Loucy (cell line): ENCODE measurements at regions not wholly inside any gene's neighbourhood (a gene's known extent, or its start where the extent isn't known, plus 50 kb on each side); places are given as distances from the start of the nearest gene placed in this dataset.

ENCODE experiments used
- EZH2phosphoT487 ChIP-seq: fragments of 200-600 bp; IDR thresholded peaks from 2 replicates; pipeline ENCODE4 v1.6.1; 2018; ENCODE audit warnings: antibody characterized with exemption, mild to moderate bottlenecking, moderate library complexity, borderline replicate concordance
- TF ChIP-seq, protein P1 (sequence below): fragments of 200-600 bp; sonication (generic); conservative IDR thresholded peaks from 2 replicates; pipeline ENCODE4 v1.5.1; 2014; ENCODE audit warnings: mild to moderate bottlenecking, antibody characterized with exemption, low read length

DNA sequence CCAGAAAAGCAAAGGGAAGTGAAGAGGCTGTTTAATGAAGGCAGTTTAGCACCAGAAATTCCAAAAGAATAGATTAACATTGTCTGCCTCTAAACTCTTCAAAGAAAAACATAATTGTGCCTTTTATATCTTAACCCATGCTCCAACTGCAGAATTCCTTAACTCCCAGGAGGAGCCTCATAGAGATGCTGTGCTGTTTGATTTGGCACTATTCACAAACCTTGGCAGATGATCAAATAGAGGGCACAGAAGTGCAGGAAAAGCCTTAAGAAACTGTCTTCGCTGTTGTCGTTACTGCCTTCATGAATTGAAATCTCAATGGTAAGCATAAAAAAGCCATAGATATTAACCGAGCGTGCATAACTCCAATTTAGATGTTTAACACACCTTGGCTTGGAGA is 124.1 kb upstream of the MPPED2 start:
- TF ChIP-seq, protein P1, sequence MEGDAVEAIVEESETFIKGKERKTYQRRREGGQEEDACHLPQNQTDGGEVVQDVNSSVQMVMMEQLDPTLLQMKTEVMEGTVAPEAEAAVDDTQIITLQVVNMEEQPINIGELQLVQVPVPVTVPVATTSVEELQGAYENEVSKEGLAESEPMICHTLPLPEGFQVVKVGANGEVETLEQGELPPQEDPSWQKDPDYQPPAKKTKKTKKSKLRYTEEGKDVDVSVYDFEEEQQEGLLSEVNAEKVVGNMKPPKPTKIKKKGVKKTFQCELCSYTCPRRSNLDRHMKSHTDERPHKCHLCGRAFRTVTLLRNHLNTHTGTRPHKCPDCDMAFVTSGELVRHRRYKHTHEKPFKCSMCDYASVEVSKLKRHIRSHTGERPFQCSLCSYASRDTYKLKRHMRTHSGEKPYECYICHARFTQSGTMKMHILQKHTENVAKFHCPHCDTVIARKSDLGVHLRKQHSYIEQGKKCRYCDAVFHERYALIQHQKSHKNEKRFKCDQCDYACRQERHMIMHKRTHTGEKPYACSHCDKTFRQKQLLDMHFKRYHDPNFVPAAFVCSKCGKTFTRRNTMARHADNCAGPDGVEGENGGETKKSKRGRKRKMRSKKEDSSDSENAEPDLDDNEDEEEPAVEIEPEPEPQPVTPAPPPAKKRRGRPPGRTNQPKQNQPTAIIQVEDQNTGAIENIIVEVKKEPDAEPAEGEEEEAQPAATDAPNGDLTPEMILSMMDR: no peak
- TF ChIP-seq EZH2phosphoT487: no peak
